GM21526 (cell line): ENCODE measurements at regions not wholly inside any gene's neighbourhood (a gene's known extent, or its start where the extent isn't known, plus 50 kb on each side); places are given as distances from the start of the nearest gene placed in this dataset.
"Not testable (repeated sequence)": the region's sequence is repeated elsewhere in the genome, so short reads cannot be mapped to it uniquely, and the experiment has no call there.

ENCODE experiments used
- ATAC-seq: cut with Tn5 transposase; IDR thresholded peaks from one replicate; pipeline ENCODE4 v1.9.1; 2021; ENCODE audit warnings: moderate library complexity; ENCODE audit not compliant: unreplicated experiment, low FRiP score

GRCh38 chr5:92029792-92030191 lies 646.7 kb upstream of the ARRDC3 start:
- ATAC-seq, result not testable (repeated sequence)

GRCh38 chr5:92023555-92023954 lies 640.4 kb upstream of the ARRDC3 start:
- no peak for ATAC-seq

DNA sequence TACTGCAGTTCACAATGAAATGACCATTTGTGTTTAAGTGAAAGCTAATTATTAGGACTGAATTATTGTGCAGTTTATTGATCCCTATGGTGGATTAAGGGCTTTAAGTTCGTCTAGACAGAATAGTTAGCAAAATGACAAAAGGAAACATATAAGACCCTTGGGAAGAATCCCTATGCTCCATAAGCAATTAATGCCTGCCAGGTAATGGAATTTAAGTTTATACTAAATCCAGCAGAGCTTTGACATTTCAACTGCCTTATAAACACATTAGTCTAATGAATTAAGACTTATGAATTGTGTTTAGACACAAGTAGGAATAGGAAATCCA lies 640.0 kb upstream of the ARRDC3 start:
- no peak for ATAC-seq

DNA sequence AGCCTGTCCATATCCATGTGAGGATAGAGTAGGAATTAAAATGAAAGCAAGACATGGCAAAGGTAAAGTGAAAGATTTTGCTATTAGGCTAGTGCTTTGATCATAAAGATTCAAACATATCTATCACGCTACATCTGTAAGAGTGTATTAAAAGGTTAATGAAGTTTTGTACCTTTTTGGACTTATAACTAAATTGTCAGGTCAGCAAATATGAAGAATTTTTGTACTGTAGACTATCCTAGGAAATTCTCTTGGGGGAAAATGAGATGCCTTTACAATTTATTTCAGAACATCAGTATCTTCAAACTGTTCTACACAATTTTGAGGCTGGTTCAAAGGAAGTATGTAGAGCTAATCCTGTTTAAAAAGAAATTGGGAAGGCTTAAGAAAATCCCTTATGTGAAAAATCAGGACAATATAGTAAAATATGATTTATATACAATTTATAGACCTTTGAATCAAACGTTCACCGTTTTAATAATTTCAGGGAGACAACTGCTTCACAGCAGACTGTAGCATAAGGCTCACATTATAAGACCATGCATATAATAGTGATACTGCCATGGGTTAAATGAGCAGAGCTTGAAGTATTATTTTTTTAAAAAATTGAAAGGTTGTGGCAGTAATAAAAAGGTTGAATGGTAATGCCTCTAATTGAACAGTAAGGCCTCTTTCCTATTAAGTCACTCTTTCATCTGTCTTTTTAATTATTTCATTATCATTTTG lies 639.5 kb upstream of the ARRDC3 start:
- no peak for ATAC-seq

GRCh38 chr5:92019376-92019990 lies 636.4 kb upstream of the ARRDC3 start:
- ATAC-seq, result no peak

- ATAC-seq, result no peak
Measured at GRCh38 chr5:92017776-92018175, 634.7 kb upstream of the ARRDC3 start.

DNA sequence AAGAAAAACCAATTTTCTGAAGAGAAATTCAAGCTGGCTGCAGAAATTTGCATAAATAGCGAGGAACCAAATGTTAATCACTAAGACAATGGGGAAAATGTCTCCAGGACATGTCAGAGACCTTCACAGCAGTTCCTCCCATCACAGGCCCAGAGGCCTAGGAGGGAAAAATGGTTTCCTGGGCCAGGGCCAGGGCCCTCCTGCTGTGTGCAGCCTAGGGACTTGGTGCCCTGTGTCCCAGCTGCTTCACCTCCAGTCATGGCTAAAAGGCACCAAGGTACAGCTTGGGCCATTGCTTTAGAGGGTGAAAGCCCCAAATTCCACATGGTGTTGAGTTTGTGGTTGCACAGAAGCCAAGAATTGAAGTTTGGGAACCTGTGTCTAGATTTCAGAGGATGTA lies 628.7 kb upstream of the ARRDC3 start:
- ATAC-seq, result not testable (repeated sequence)

- ATAC-seq, result no peak
Measured at GRCh38 chr5:92003806-92004205, 620.7 kb upstream of the ARRDC3 start.

DNA sequence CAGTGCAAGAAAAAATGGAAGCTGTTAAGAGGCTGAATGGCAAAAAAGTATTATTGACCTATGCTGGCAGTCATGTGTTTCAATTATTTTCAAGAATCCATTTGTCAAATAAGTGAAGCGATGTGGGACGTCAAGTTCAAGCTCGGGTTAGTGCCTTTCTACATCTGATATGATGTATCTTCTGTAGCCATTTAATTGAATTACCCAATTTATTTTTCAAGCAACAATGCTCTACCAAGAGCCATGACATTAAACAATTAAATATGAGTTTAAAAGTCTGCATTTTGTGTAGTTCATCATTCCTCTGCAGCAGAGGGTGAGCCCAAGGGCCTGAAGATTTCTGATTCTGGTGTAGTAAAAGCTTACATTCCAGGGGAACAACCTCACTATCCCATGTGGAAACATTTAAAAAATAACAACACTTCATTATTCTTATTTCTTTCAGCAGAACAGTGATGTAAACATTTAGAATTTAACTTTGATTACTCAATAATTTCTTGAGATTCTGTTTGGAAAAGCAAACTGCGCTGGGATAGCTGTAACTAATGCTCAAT lies 619.7 kb upstream of the ARRDC3 start:
- ATAC-seq, result no peak

- no peak for ATAC-seq
Measured at GRCh38 chr5:91998774-91999173, 615.7 kb upstream of the ARRDC3 start.

DNA sequence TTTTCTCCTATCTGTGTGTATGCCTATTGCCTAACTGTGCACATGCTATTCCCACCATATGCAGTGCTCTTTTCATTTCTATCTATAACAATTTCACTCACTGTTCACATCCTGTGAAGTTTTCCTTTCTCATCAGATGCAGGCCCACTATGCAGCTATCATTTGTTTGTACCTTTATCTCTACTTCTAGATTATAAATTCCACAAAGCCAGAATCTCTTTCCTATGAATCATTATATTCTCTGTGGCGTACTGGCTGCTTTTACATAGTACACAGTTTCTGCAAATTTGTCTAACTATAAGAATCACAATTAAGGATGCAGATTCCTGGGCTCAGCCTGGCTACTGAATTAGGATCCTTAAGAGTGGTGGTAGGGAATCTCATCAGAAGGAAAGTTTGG lies 600.8 kb upstream of the ARRDC3 start:
- no peak for ATAC-seq

- no peak for ATAC-seq
Measured at GRCh38 chr5:91978221-91978882, 595.2 kb upstream of the ARRDC3 start.

GRCh38 chr5:91977579-91977978 lies 594.5 kb upstream of the ARRDC3 start:
- no peak for ATAC-seq

GRCh38 chr5:91976451-91976850 lies 593.3 kb upstream of the ARRDC3 start:
- ATAC-seq, result no peak

GRCh38 chr5:91963166-91963565 lies 580.0 kb upstream of the ARRDC3 start:
- ATAC-seq, result no peak

DNA sequence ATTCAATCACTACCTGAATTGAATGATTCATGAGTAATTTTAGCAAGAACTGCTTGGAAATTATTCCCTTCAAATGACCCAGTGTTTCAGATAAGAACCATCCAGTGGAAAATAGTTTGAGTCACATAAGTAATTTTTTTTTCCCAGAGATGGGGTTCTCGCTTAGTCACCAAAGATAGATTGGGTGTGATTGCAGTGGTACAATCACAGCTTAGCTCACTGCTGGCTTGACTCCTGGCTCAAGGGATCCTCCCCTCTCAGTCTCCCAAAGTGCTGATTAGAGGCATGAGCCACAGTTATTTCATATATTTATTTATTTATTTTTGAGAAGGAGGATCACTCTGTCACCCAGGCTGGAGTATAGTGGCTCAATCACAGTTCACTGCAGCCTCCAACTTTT lies 574.5 kb upstream of the ARRDC3 start:
- ATAC-seq, result no peak

DNA sequence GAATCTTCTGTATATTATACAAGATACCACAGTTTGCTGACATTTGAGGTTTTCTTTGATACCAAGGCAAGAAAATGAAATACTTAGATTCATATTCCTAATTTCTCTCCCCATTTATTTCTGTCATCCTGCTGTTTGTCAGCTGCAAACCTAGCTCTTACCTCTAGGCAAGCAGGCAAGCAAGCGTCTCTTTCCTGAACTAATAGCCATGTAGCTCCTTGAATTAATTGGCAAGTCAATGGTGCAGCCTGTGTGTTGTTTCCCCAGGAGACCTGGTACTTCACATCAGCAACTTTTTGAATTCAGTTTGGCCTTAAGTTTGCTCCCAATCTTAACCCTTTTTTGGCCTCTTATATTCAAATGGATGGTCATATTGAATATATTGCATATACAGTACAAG lies 573.6 kb upstream of the ARRDC3 start:
- no peak for ATAC-seq

DNA sequence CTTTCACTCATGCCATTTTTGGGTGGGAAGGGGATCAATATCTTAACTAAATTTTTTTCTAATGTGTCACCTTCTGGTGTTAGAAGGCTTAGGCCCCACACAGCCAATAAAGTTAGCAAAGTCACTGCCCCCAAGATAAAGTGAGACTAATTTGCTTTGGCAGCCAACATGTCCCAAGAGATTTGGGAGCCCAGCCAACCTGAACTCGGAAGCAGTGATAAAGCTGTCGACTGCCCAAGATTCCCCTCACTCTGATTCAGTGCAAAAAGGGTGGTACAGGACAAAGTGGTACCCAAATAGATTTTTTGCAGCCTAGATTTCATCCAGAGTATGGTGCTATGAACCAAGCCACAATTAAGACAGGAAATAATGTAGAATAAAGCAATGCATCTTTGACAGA lies 572.5 kb upstream of the ARRDC3 start:
- no peak for ATAC-seq

DNA sequence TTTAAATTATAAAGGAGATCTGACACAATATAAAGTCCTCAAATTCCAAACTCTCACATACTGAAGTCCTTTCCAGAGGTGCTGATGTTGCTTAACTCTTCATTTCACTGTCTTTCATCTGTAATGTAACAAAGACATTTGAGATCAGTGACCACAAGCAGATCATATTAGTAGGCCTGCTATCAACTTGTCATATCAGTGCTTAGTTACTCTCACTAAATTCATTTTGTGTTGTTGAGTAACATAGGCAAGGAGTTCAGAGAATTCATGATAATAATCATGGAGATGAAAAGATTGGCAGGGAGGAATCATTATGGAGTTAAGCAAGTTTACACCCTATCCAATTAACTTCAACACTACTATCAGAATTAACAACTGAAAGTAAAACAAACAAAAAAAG lies 571.0 kb upstream of the ARRDC3 start:
- ATAC-seq, result no peak

GRCh38 chr5:91950328-91950727 lies 567.2 kb upstream of the ARRDC3 start:
- ATAC-seq, result no peak

GRCh38 chr5:91946870-91947269 lies 563.8 kb upstream of the ARRDC3 start:
- ATAC-seq, result no peak

GRCh38 chr5:91941588-91941987 lies 558.5 kb upstream of the ARRDC3 start:
- no peak for ATAC-seq
